ENCODE measurements at regions not wholly inside any gene's neighbourhood (a gene's known extent, or its start where the extent isn't known, plus 50 kb on each side); places are given as distances from the start of the nearest gene placed in this dataset.

DNA sequence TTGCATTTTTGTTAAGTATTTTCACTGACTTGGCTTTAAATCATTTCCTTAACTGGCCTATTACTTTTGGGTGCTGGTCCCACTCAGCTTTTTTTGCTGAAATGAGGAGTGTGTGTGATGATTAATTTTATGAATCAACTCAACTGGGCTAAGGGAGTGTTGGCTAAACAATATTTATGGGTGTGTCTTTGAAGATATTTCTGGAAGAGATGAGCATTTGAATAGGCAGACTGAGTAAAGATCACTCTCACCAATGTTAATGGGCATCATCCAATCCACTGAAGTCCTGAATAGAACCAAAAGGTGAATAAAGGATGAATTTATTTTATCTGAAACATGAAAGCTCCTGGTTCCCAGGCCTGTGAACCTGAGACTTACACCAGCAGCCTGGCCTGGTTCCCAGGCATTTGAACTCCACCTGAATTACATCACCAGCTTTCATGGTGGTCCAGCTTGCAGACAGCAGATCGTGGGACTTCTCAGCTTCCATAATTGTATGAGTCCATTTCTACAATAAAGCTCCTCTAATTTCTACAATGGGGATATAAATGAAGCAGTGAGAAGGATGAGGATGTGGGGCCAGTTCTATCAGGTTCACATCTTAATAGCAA lies 241.3 kb upstream of the ZC3H12C start:
- TF ChIP-seq, protein P1, sequence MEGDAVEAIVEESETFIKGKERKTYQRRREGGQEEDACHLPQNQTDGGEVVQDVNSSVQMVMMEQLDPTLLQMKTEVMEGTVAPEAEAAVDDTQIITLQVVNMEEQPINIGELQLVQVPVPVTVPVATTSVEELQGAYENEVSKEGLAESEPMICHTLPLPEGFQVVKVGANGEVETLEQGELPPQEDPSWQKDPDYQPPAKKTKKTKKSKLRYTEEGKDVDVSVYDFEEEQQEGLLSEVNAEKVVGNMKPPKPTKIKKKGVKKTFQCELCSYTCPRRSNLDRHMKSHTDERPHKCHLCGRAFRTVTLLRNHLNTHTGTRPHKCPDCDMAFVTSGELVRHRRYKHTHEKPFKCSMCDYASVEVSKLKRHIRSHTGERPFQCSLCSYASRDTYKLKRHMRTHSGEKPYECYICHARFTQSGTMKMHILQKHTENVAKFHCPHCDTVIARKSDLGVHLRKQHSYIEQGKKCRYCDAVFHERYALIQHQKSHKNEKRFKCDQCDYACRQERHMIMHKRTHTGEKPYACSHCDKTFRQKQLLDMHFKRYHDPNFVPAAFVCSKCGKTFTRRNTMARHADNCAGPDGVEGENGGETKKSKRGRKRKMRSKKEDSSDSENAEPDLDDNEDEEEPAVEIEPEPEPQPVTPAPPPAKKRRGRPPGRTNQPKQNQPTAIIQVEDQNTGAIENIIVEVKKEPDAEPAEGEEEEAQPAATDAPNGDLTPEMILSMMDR (conservative IDR thresholded peaks at IDR 0.05) = no peak
- no peak for TF ChIP-seq ZFX (IDR thresholded peaks at IDR 0.05)

All from C4-2B (cell line).